PC-3 (cell line): ENCODE measurements at regions not wholly inside any gene's neighbourhood (a gene's known extent, or its start where the extent isn't known, plus 50 kb on each side); places are given as distances from the start of the nearest gene placed in this dataset.

Experiments
- ATAC-seq: fragments of 200-7000 bp; cut with Tn5 transposase; 2 replicates; pipeline ENCODE4 v1.9.1; 2020; ENCODE audit warnings: mild to moderate bottlenecking, moderate library complexity
- BruUV-seq: library from RNA; stranded (reverse); fragments of 400-500 nt; replicated peaks from 2 replicates; lab custom pipeline; 2021; lab: Mats Ljungman, UMichigan
- CTCF ChIA-PET: fragments of 300-600 bp; sonication (Branson Sonifier 250); formaldehyde crosslinking; loops from one replicate; lab custom pipeline; 2022; ENCODE audit warnings: antibody characterized with exemption; lab: Charles Lee
- POLR2A ChIA-PET: fragments of 300-600 bp; sonication (Branson Sonifier 250); formaldehyde crosslinking; loops from one replicate; lab custom pipeline; 2022; ENCODE audit warnings: antibody characterized with exemption; ENCODE audit not compliant: unreplicated experiment; lab: Charles Lee
- DNase-seq: peaks from one replicate; pipeline ENCODE4 v3.0.0-alpha.2; 2015
- H2AFZ ChIP-seq: fragments of 300-600 bp; sonication (generic); 2 replicates; pipeline ENCODE4 v1.6.0; 2016; ENCODE audit warnings: antibody characterized with exemption, low read length
- H3F3A ChIP-seq: fragments of 300-600 bp; sonication (generic); one replicate; pipeline ENCODE4 v1.6.0; 2017; ENCODE audit warnings: antibody characterized with exemption, low read length, control low read depth, mild to moderate bottlenecking; ENCODE audit not compliant: unreplicated experiment
- H3K27ac ChIP-seq: fragments of 300-600 bp; sonication (generic); 2 replicates; pipeline ENCODE4 v1.5.1; 2016; ENCODE audit warnings: mild to moderate bottlenecking, low read length
- H3K27me3 ChIP-seq: fragments of 300-600 bp; sonication (generic); 2 replicates; pipeline ENCODE4 v1.6.1; 2016; ENCODE audit warnings: low read length, mixed read lengths
- H3K36me3 ChIP-seq: fragments of 300-600 bp; sonication (generic); 2 replicates; pipeline ENCODE4 v1.6.1; 2016; ENCODE audit warnings: low read depth, mixed run types, low read length, mixed read lengths
- H3K4me1 ChIP-seq: fragments of 300-600 bp; sonication (generic); 2 replicates; pipeline ENCODE4 v1.5.1; 2016; ENCODE audit warnings: low read length; ENCODE audit not compliant: insufficient read depth
- H3K4me2 ChIP-seq: fragments of 300-600 bp; sonication (generic); 2 replicates; pipeline ENCODE4 v1.6.0; 2016; ENCODE audit warnings: low read length
- H3K4me3 ChIP-seq: fragments of 300-600 bp; sonication (generic); 2 replicates; pipeline ENCODE4 v1.5.1; 2016; ENCODE audit warnings: mild to moderate bottlenecking, low read length, mixed read lengths
- H3K79me2 ChIP-seq: fragments of 300-600 bp; sonication (generic); 2 replicates; pipeline ENCODE4 v1.6.1; 2017; ENCODE audit warnings: low read length, mixed read lengths
- H3K9ac ChIP-seq: fragments of 300-600 bp; sonication (generic); 2 replicates; pipeline ENCODE4 v1.6.0; 2016; ENCODE audit warnings: mild to moderate bottlenecking, low read length
- H3K9me2 ChIP-seq: fragments of 300-600 bp; sonication (generic); replicated peaks from 2 replicates; pipeline ENCODE4 v1.6.1; 2016; ENCODE audit warnings: mixed run types, low read length, mixed read lengths
- H3K9me3 ChIP-seq: fragments of 300-600 bp; sonication (generic); 2 replicates; pipeline ENCODE4 v1.6.1; 2016; ENCODE audit warnings: low read length, mixed read lengths
- H4K20me1 ChIP-seq: fragments of 300-600 bp; sonication (generic); 2 replicates; pipeline ENCODE4 v1.6.1; 2016; ENCODE audit warnings: low read length, mixed read lengths
- EZH2 ChIP-seq: fragments of 300-600 bp; sonication (generic); IDR thresholded peaks from one replicate; pipeline ENCODE4 v1.6.1; 2017; ENCODE audit warnings: antibody characterized with exemption, mild to moderate bottlenecking, low read length; ENCODE audit not compliant: unreplicated experiment
- EZH2phosphoT487 ChIP-seq: fragments of 300-600 bp; sonication (generic); IDR thresholded peaks from 2 replicates; pipeline ENCODE4 v1.6.1; 2018; ENCODE audit warnings: mild to moderate bottlenecking, antibody characterized with exemption, low read length, borderline replicate concordance
- intact Hi-C: fragments of 100-400 bp; cut with micrococcal nuclease; formaldehyde crosslinking; loops from 2 replicates; pipeline ENCODE4 v1.9.0; 2023
- TF ChIP-seq, protein P1 (sequence below): fragments of 300-600 bp; sonication (generic); conservative IDR thresholded peaks from 2 replicates; pipeline ENCODE4 v1.5.1; 2017; ENCODE audit warnings: antibody characterized with exemption, low read depth, mild to moderate bottlenecking, low read length

- Histone ChIP-seq H3F3A (peaks cover 3% of the 10 kb centered on the region), H3K4me2 (peak overlapping the region; percentile 81), H3K27me3 (no peaks in the 10 kb centered on the region), H3K4me1 (peaks cover 34% of the 10 kb centered on the region), H3K79me2 (no peaks in the 10 kb centered on the region), H3K9me2 (no peaks in the 10 kb centered on the region), H3K9ac (peak overlapping the region; percentile 75), H4K20me1 (no peaks in the 10 kb centered on the region), H3K36me3 (no peaks in the 10 kb centered on the region), H3K27ac (peak overlapping the region; percentile 94), H2AFZ (peak overlapping the region; percentile 78), H3K4me3 (peak overlapping the region; percentile 50), H3K9me3 (no peaks in the 10 kb centered on the region)
- DNase-seq = peak; percentile 73
- BruUV-seq = no TSS peak
- TF ChIP-seq EZH2 (no peak), EZH2phosphoT487 (no peak)
- TF ChIP-seq, protein P1, sequence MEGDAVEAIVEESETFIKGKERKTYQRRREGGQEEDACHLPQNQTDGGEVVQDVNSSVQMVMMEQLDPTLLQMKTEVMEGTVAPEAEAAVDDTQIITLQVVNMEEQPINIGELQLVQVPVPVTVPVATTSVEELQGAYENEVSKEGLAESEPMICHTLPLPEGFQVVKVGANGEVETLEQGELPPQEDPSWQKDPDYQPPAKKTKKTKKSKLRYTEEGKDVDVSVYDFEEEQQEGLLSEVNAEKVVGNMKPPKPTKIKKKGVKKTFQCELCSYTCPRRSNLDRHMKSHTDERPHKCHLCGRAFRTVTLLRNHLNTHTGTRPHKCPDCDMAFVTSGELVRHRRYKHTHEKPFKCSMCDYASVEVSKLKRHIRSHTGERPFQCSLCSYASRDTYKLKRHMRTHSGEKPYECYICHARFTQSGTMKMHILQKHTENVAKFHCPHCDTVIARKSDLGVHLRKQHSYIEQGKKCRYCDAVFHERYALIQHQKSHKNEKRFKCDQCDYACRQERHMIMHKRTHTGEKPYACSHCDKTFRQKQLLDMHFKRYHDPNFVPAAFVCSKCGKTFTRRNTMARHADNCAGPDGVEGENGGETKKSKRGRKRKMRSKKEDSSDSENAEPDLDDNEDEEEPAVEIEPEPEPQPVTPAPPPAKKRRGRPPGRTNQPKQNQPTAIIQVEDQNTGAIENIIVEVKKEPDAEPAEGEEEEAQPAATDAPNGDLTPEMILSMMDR = no peak
- ChIA-PET POLR2A (interaction anchor here (0.7 kb wide), 1 partner anchor 282 kb away, joined by 8 read pairs; no protein-coding TSS in a partner anchor), CTCF (interaction anchor here (0.7 to 1.7 kb wide), 3 partner anchors 71 to 109 kb away, joined by 3 to 4 read pairs (median 4); no protein-coding TSS in a partner anchor)
- intact Hi-C loops = loop anchor here (1.0 to 5.0 kb wide), 4 partner anchors 59 to 154 kb away; partner anchors contain the start of gene PELI1
- peak; percentile 80 for ATAC-seq
These were observed 59.1 kb upstream of the PELI1 start for GRCh38 chr2:64203131-64203857.

DNA sequence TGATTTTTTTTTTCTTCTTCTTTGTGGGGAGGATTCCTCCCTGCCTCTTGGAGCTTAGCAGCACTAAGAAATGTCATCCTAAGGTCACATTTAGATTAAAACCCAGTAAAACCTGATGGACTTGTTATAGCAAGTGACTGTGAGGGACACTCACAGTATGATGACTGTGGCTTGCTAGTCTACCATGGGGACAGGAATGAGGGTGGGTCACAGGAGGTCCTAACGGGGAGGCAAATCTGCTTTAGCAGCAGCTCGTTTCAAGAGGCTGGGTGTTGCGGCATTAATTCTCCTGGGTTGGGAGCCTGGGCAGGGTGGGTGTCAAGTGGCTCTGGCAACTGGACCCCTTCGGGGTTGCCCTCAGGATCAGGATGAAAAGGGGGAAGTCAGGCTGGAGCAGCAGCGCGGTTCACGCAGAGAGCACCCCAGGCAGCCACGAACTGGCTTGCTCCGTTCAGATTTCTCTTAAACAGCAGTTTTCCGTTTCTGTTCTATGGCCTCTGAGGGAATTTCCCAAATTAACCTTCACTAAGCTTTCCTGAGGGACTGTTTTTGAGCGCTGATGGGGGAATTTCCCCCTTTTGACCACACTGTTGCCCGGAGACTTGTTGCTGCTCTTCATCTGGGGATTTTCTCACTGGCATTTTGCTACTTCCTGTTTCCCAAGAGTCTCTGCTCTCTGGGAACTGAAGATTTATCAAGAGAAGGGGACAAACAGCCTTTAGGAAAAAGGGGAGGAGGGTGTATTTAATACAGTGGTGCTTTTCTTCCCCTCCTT is 59.8 kb upstream of the PELI1 start:
- H3K4me1 ChIP-seq = peaks cover 34% of the 10 kb centered on the region
- peak overlapping the region; percentile 50 for H3K4me3 ChIP-seq
- peak overlapping the region; percentile 94 for H3K27ac ChIP-seq
- peak overlapping the region; percentile 75 for H3K9ac ChIP-seq
- H3K36me3 ChIP-seq = no peaks in the 10 kb centered on the region
- H3K27me3 ChIP-seq = no peaks in the 10 kb centered on the region
- H3K9me3 ChIP-seq = no peaks in the 10 kb centered on the region
- H3F3A ChIP-seq = peaks cover 3% of the 10 kb centered on the region
- H3K4me2 ChIP-seq = peak overlapping the region; percentile 81
- peak; percentile 37 for ATAC-seq
- peak overlapping the region; percentile 78 for H2AFZ ChIP-seq
- BruUV-seq = no TSS peak
- intact Hi-C loops = loop anchor here (1.0 to 5.0 kb wide), 4 partner anchors 60 to 155 kb away; partner anchors contain the start of gene PELI1
- peak; percentile 59 for DNase-seq
- no peaks in the 10 kb centered on the region for H3K79me2 ChIP-seq
- TF ChIP-seq, protein P1 = no peak
- no peak for TF ChIP-seq EZH2phosphoT487
- no peak for TF ChIP-seq EZH2
- no peaks in the 10 kb centered on the region for H4K20me1 ChIP-seq
- ChIA-PET POLR2A (interaction anchor here (0.7 kb wide), 1 partner anchor 282 kb away, joined by 8 read pairs; no protein-coding TSS in a partner anchor), CTCF (interaction anchor here (0.8 to 1.7 kb wide), 2 partner anchors 70 to 108 kb away, joined by 3 to 4 read pairs; no protein-coding TSS in a partner anchor)
- no peaks in the 10 kb centered on the region for H3K9me2 ChIP-seq
